Panc1 (cell line): ENCODE measurements at regions not wholly inside any gene's neighbourhood (a gene's known extent, or its start where the extent isn't known, plus 50 kb on each side); places are given as distances from the start of the nearest gene placed in this dataset.

Experiments
- ATAC-seq: fragments of 200-7000 bp; cut with Tn5 transposase; 2 replicates; pipeline ENCODE4 v1.9.1; 2020; ENCODE audit warnings: mild to moderate bottlenecking, moderate library complexity
- BruUV-seq: library from RNA; stranded (reverse); fragments of 400-500 nt; replicated peaks from 2 replicates; lab custom pipeline; 2021; lab: Mats Ljungman, UMichigan
- CTCF ChIA-PET: fragments of 300-600 bp; sonication (Branson Sonifier 250); formaldehyde crosslinking; loops from one replicate; lab custom pipeline; 2022; ENCODE audit warnings: antibody characterized with exemption; lab: Charles Lee
- POLR2A ChIA-PET: fragments of 300-600 bp; sonication (Branson Sonifier 250); formaldehyde crosslinking; loops from one replicate; lab custom pipeline; 2022; ENCODE audit warnings: antibody characterized with exemption; lab: Charles Lee
- DNase-seq: peaks from one replicate; pipeline ENCODE4 v3.0.0-alpha.2; 2010; ENCODE audit warnings: low read depth, low spot score
- H3K27ac ChIP-seq: 2 replicates; pipeline ENCODE4 v1.5.1; 2011; ENCODE audit warnings: mild to moderate bottlenecking, low read length, inconsistent platforms
- H3K27me3 ChIP-seq: fragments of 200-500 bp; sonication (Bioruptor generic); 2 replicates; pipeline ENCODE4 v1.6.0; 2014; ENCODE audit warnings: low read length, inconsistent platforms; ENCODE audit not compliant: control insufficient read depth, insufficient read depth
- H3K36me3 ChIP-seq: fragments of 200-500 bp; sonication (Bioruptor generic); 2 replicates; pipeline ENCODE4 v1.5.1; 2014; ENCODE audit warnings: inconsistent platforms, mild to moderate bottlenecking, low read length, moderate library complexity; ENCODE audit not compliant: control insufficient read depth, insufficient read depth
- H3K4me1 ChIP-seq: 2 replicates; pipeline ENCODE4 v1.5.1; 2011; ENCODE audit warnings: inconsistent platforms, mild to moderate bottlenecking, low read length, moderate library complexity; ENCODE audit not compliant: control insufficient read depth, insufficient read depth
- H3K4me3 ChIP-seq, 2 experiments: 2 replicates each; pipeline ENCODE4 v1.5.1; 2011 to 2012; ENCODE audit warnings: low read depth in 2 of 2, low read length in 2 of 2, mild to moderate bottlenecking in 2 of 2, inconsistent platforms in 1 of 2, moderate library complexity in 1 of 2
- H3K9me3 ChIP-seq: fragments of 200-500 bp; sonication (Bioruptor generic); 2 replicates; pipeline ENCODE4 v1.5.1; 2014; ENCODE audit warnings: low read depth, mild to moderate bottlenecking, inconsistent platforms, low read length, moderate library complexity; ENCODE audit not compliant: control insufficient read depth, insufficient read depth
- POLR2AphosphoS5 ChIP-seq: IDR thresholded peaks from 2 replicates; pipeline ENCODE4 v1.6.1; 2012; ENCODE audit warnings: mild to moderate bottlenecking, low read depth, low read length, moderate library complexity
- SIN3A ChIP-seq: IDR thresholded peaks from 2 replicates; pipeline ENCODE4 v1.6.1; 2012; ENCODE audit warnings: low read depth, mild to moderate bottlenecking, low read length, moderate library complexity, borderline replicate concordance; ENCODE audit not compliant: insufficient read depth
- TCF7L2 ChIP-seq: IDR thresholded peaks from 2 replicates; pipeline ENCODE4 v1.6.1; 2011; ENCODE audit warnings: mild to moderate bottlenecking, low read depth, low read length, inconsistent platforms
- in situ Hi-C: cut with HindIII; loops from 2 replicates; pipeline ENCODE4 v1.10.0; 2016; ENCODE audit warnings: low sequenced_read_pairs, low pct_unique_long_range_greater_than_20kb
- intact Hi-C: fragments of 100-400 bp; cut with micrococcal nuclease; formaldehyde crosslinking; loops from one replicate; pipeline ENCODE4 v1.10.0; 2022; ENCODE audit not compliant: unreplicated experiment
- TF ChIP-seq, protein P1 (sequence below), 2 experiments: IDR thresholded peaks; 2 replicates each; pipeline ENCODE4 v1.6.1; 2011 to 2012; ENCODE audit warnings: low read depth in 2 of 2, control low read depth in 1 of 2, low read length in 1 of 2, mild to moderate bottlenecking in 1 of 2, moderate library complexity in 1 of 2; ENCODE audit not compliant: insufficient read depth in 1 of 2
- TF ChIP-seq, protein P2 (sequence below): fragments of 450-650 bp; IDR thresholded peaks from 2 replicates; pipeline ENCODE4 v1.5.1; 2017; ENCODE audit warnings: mild to moderate bottlenecking

- ATAC-seq (no peak), DNase-seq (no peak)
- in situ Hi-C loops, result no loop called here
- ChIA-PET CTCF (no interaction called here), POLR2A (no interaction called here)
- Histone ChIP-seq H3K27ac (no peak overlapping the region), H3K27me3 (no peaks in the 10 kb centered on the region), H3K4me1 (no peaks in the 10 kb centered on the region), H3K9me3 (peaks cover 3% of the 10 kb centered on the region; the same call in 1 of the 2 replicates), H3K4me3 (no peak overlapping the region), H3K36me3 (no peaks in the 10 kb centered on the region)
- intact Hi-C loops, result no loop called here
- TF ChIP-seq SIN3A (no peak), TCF7L2 (no peak), POLR2AphosphoS5 (no peak)
- TF ChIP-seq, protein P1, sequence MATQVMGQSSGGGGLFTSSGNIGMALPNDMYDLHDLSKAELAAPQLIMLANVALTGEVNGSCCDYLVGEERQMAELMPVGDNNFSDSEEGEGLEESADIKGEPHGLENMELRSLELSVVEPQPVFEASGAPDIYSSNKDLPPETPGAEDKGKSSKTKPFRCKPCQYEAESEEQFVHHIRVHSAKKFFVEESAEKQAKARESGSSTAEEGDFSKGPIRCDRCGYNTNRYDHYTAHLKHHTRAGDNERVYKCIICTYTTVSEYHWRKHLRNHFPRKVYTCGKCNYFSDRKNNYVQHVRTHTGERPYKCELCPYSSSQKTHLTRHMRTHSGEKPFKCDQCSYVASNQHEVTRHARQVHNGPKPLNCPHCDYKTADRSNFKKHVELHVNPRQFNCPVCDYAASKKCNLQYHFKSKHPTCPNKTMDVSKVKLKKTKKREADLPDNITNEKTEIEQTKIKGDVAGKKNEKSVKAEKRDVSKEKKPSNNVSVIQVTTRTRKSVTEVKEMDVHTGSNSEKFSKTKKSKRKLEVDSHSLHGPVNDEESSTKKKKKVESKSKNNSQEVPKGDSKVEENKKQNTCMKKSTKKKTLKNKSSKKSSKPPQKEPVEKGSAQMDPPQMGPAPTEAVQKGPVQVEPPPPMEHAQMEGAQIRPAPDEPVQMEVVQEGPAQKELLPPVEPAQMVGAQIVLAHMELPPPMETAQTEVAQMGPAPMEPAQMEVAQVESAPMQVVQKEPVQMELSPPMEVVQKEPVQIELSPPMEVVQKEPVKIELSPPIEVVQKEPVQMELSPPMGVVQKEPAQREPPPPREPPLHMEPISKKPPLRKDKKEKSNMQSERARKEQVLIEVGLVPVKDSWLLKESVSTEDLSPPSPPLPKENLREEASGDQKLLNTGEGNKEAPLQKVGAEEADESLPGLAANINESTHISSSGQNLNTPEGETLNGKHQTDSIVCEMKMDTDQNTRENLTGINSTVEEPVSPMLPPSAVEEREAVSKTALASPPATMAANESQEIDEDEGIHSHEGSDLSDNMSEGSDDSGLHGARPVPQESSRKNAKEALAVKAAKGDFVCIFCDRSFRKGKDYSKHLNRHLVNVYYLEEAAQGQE (IDR thresholded peaks at IDR 0.05; ENCODE audit: insufficient read depth in 1 of 2, low read depth in 2 of 2, low read length in 1 of 2), result no peak
- TF ChIP-seq, protein P2, sequence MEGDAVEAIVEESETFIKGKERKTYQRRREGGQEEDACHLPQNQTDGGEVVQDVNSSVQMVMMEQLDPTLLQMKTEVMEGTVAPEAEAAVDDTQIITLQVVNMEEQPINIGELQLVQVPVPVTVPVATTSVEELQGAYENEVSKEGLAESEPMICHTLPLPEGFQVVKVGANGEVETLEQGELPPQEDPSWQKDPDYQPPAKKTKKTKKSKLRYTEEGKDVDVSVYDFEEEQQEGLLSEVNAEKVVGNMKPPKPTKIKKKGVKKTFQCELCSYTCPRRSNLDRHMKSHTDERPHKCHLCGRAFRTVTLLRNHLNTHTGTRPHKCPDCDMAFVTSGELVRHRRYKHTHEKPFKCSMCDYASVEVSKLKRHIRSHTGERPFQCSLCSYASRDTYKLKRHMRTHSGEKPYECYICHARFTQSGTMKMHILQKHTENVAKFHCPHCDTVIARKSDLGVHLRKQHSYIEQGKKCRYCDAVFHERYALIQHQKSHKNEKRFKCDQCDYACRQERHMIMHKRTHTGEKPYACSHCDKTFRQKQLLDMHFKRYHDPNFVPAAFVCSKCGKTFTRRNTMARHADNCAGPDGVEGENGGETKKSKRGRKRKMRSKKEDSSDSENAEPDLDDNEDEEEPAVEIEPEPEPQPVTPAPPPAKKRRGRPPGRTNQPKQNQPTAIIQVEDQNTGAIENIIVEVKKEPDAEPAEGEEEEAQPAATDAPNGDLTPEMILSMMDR, result no peak
- BruUV-seq, result no TSS peak
These were observed 111.9 kb downstream of the ANKRD60 start for GRCh38 chr20:58116505-58116904.

- CTCF ChIA-PET, result no interaction called here
- ATAC-seq (no peak), DNase-seq (no peak)
- no peaks in the 10 kb centered on the region for H3K27me3 ChIP-seq
- peaks cover 3% of the 10 kb centered on the region; the same call in 1 of the 2 replicates for H3K9me3 ChIP-seq
- TF ChIP-seq POLR2AphosphoS5, result no peak
- no peak for TF ChIP-seq TCF7L2
- TF ChIP-seq, protein P1 (IDR thresholded peaks at IDR 0.05; ENCODE audit: insufficient read depth in 1 of 2, low read depth in 2 of 2, low read length in 1 of 2), result no peak
- no peak for TF ChIP-seq SIN3A
- TF ChIP-seq, protein P2, result no peak
- intact Hi-C loops, result no loop called here
- in situ Hi-C loops, result no loop called here
- BruUV-seq, result no TSS peak
- H3K36me3 ChIP-seq, result no peaks in the 10 kb centered on the region
- H3K27ac ChIP-seq, result no peak overlapping the region
- POLR2A ChIA-PET, result no interaction called here
- H3K4me3 ChIP-seq, result no peak overlapping the region
- no peaks in the 10 kb centered on the region for H3K4me1 ChIP-seq
These were observed 114.7 kb downstream of the ANKRD60 start for GRCh38 chr20:58113716-58114115.
